ENCODE measurements at regions not wholly inside any gene's neighbourhood (a gene's known extent, or its start where the extent isn't known, plus 50 kb on each side); places are given as distances from the start of the nearest gene placed in this dataset.

DNA sequence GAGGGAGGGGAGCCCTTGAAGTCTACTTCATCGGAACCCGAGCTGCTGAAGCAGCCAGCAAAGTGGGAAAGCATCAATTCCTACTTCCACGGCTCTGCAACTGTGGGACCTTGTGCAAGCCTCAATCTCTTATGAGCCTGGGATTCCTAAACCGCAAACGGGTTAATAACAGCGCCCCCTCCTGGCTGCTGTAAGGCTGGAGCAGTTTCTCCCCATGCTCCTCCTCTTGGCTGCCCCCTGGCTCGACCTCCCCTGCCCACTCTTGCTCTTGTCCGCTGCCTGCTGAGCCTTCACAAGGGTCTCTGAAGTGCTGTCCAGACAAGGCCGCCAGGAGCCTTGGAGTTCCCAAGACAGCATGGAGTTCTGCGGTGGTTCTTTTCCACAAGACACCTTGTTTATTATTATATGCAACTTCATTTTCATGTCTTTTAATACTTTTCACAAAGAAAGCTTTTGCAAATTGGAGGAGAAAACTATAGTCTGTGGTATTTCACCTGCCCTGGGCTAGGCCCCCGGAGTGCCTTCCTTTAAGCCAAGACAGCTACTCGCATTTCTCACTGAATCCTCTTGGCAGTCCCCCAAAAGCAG, 157.2 kb downstream of the DDX1 start:
- CTCF ChIA-PET, result no interaction called here
- Histone ChIP-seq H3K27me3 (ENCODE audit: control insufficient read depth, insufficient read depth, low read length) (no peaks in the 10 kb centered on the region), H3K4me1 (ENCODE audit: control insufficient read depth, insufficient read depth, low read length) (no peaks in the 10 kb centered on the region; the same call in 1 of the 2 replicates), H3K27ac (ENCODE audit: low read length) (no peak overlapping the region), H3K36me3 (ENCODE audit: control insufficient read depth, insufficient read depth, low read length) (no peaks in the 10 kb centered on the region), H3K9me3 (ENCODE audit: control insufficient read depth, insufficient read depth, low read depth, low read length) (no peaks in the 10 kb centered on the region), H3K4me3 (ENCODE audit: low read depth in 2 of 2, low read length in 2 of 2) (no peak overlapping the region)
- in situ Hi-C loops (cut with HindIII; ENCODE audit: low pct_unique_long_range_greater_than_20kb, low sequenced_read_pairs) (no loop called here), intact Hi-C loops (cut with micrococcal nuclease; ENCODE audit: unreplicated experiment) (loop anchor here (5.0 kb wide), 1 partner anchor 112 kb away; no protein-coding TSS in a partner anchor)
- POLR2A ChIA-PET, result no interaction called here
- TF ChIP-seq REST (IDR thresholded peaks at IDR 0.05; ENCODE audit: insufficient read depth in 1 of 2, low read depth in 2 of 2, low read length in 1 of 2) (no peak), SIN3A (IDR thresholded peaks at IDR 0.05; ENCODE audit: borderline replicate concordance, insufficient read depth, low read depth, low read length) (no peak), TCF7L2 (IDR thresholded peaks at IDR 0.05; ENCODE audit: low read depth, low read length) (no peak), POLR2AphosphoS5 (IDR thresholded peaks at IDR 0.05; ENCODE audit: low read depth, low read length) (no peak)
- TF ChIP-seq, protein P1, sequence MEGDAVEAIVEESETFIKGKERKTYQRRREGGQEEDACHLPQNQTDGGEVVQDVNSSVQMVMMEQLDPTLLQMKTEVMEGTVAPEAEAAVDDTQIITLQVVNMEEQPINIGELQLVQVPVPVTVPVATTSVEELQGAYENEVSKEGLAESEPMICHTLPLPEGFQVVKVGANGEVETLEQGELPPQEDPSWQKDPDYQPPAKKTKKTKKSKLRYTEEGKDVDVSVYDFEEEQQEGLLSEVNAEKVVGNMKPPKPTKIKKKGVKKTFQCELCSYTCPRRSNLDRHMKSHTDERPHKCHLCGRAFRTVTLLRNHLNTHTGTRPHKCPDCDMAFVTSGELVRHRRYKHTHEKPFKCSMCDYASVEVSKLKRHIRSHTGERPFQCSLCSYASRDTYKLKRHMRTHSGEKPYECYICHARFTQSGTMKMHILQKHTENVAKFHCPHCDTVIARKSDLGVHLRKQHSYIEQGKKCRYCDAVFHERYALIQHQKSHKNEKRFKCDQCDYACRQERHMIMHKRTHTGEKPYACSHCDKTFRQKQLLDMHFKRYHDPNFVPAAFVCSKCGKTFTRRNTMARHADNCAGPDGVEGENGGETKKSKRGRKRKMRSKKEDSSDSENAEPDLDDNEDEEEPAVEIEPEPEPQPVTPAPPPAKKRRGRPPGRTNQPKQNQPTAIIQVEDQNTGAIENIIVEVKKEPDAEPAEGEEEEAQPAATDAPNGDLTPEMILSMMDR (IDR thresholded peaks at IDR 0.05), result peak; percentile 70
- BruUV-seq (replicated peaks), result no TSS peak
- ATAC-seq (no peak; the same call in 1 of the 2 replicates), DNase-seq (ENCODE audit: low read depth, low spot score) (no peak)

DNA sequence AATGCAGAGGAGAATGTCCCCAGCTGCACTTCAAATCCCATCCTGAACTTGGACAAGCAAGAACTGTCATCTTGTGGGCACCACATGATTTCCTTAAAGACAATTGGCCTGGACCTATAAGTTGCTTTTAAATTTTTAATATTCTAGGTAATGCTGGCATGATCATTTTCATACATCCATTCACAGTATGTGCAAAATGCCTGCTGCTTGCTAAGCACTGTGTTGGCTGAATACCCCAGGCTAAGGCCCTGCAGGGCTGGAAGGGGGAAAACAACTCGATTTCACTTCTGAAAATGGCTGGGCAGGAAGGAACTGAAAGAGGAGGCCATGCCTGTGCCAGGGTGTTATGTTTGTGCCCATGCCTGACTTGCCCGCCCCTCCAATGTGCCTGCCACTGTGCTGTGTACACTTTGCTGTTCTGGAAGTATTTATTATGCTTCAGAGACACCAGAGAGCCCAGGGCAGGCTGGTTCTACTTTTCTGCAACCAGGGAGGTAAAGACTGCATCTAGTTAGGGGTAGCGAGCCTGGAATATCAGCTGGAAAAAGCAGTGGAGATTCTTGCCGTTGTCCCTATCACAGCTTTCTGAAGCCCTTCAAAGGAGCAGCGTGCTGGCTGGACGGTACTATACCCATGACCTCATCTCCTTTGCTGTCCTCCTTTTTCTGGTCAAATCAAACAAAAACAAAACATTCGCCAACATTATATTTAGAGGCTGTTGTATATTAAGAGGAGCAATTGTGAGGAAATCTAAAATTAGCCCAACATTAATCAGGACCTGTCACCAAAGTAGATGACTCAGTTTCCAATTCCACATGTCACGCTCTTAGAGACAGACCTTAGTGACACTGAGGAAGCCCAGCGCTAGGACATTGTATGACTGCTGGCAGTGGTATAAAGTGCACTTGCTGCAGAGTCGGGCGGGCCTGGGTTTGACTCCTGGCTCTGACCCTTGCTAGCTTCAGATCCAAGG, 158.1 kb downstream of the DDX1 start:
- Histone ChIP-seq H3K27me3 (ENCODE audit: control insufficient read depth, insufficient read depth, low read length) (no peaks in the 10 kb centered on the region), H3K36me3 (ENCODE audit: control insufficient read depth, insufficient read depth, low read length) (no peaks in the 10 kb centered on the region), H3K9me3 (ENCODE audit: control insufficient read depth, insufficient read depth, low read depth, low read length) (no peaks in the 10 kb centered on the region), H3K4me3 (ENCODE audit: low read depth in 2 of 2, low read length in 2 of 2) (no peak overlapping the region), H3K27ac (ENCODE audit: low read length) (no peak overlapping the region), H3K4me1 (ENCODE audit: control insufficient read depth, insufficient read depth, low read length) (no peaks in the 10 kb centered on the region; the same call in 1 of the 2 replicates)
- ChIA-PET POLR2A (no interaction called here), CTCF (no interaction called here)
- in situ Hi-C loops (cut with HindIII; ENCODE audit: low pct_unique_long_range_greater_than_20kb, low sequenced_read_pairs), result no loop called here
- ATAC-seq (no peak), DNase-seq (ENCODE audit: low read depth, low spot score) (no peak)
- no TSS peak for BruUV-seq (replicated peaks)
- intact Hi-C loops (cut with micrococcal nuclease; ENCODE audit: unreplicated experiment), result loop anchor here (5.0 kb wide), 1 partner anchor 112 kb away; no protein-coding TSS in a partner anchor
- TF ChIP-seq REST (IDR thresholded peaks at IDR 0.05; ENCODE audit: insufficient read depth in 1 of 2, low read depth in 2 of 2, low read length in 1 of 2) (no peak), POLR2AphosphoS5 (IDR thresholded peaks at IDR 0.05; ENCODE audit: low read depth, low read length) (no peak), SIN3A (IDR thresholded peaks at IDR 0.05; ENCODE audit: borderline replicate concordance, insufficient read depth, low read depth, low read length) (no peak), TCF7L2 (IDR thresholded peaks at IDR 0.05; ENCODE audit: low read depth, low read length) (no peak)
- TF ChIP-seq, protein P1 (IDR thresholded peaks at IDR 0.05), result no peak
